Frontal cortex (tissue), 3 donors: ENCODE measurements at regions not wholly inside any gene's neighbourhood (a gene's known extent, or its start where the extent isn't known, plus 50 kb on each side); places are given as distances from the start of the nearest gene placed in this dataset.

Source experiments
- DNase-seq, 2 donors: peaks; one replicate each; pipeline ENCODE4 v3.0.0; 2012; ENCODE audit warnings: low spot score in 2 of 2
- FAIRE-seq: peaks from 2 replicates; lab custom pipeline; 2012; peaks lifted over from hg19 to GRCh38; lab: Jason Lieb, UNC
- donor health status: control.
- donor health status: control.
- donor health status: control.

DNA sequence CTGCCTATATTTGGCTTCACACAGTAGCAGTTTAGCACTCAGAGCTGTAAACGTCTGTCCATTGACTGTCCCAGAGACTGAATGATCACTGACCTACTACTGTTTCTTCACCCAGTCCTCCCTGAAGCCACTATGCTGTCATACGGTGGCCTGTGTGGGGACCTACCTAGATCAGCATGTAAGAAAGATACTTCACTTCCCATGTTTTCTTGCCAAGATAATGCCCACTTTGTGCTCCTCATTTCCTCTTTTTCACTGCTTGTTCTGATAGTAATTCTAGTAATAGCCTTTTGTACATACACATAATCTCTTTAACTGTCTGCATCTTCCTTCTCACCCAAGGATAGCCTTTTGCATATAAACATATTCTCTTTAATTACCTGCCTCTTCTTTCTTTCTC is 109.9 kb upstream of the TIAM2 start:
- FAIRE-seq (no peak), DNase-seq (no peak)

DNA sequence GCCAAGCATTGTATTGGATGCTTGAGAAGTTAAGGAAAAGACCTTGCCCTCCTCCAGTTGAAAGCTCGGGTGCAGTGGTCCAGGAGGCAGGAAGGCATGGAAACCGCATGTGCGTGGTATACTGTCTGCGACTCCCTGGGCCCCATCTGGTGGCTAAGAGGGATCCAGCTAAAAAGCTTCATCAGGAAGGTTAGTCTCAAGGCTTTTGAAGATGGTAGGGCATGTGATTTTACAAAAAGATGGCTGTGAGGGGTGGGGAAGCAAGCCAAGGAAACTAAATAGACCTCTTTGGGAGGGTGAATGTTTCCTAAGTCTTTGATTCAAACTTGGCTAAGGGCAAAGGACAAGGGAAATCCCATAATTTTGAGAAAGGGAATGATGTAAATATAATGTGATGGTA is 109.1 kb upstream of the TIAM2 start:
- FAIRE-seq (no peak), DNase-seq (no peak)

DNA sequence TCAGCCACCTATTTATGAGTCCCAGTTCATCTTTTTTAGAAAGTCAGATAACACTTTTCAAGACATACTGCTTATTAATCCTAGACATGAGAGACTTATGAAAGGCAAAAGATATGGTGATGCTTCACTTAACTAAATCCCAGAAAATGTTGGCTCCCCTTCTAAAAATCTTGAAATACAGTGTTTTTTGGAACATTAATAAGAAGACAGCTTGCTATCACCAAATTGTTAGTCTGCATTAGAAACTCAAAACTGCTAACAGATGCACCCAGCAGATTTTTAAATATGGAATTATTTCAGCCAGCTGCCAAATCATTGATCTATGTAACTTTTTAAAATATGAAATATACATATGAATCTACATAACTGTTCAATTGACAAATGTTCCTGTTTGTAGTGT is 108.6 kb upstream of the TIAM2 start:
- DNase-seq (no peak), FAIRE-seq (no peak)

- no peak for FAIRE-seq
Measured at GRCh38 chr6:154887051-154887450, 108.1 kb upstream of the TIAM2 start.

GRCh38 chr6:154888421-154889295 is 106.5 kb upstream of the TIAM2 start:
- FAIRE-seq (no peak), DNase-seq (no peak)

More at GRCh38 chr6:154887051-154887450, 108.1 kb upstream of the TIAM2 start:
- no peak for DNase-seq

DNA sequence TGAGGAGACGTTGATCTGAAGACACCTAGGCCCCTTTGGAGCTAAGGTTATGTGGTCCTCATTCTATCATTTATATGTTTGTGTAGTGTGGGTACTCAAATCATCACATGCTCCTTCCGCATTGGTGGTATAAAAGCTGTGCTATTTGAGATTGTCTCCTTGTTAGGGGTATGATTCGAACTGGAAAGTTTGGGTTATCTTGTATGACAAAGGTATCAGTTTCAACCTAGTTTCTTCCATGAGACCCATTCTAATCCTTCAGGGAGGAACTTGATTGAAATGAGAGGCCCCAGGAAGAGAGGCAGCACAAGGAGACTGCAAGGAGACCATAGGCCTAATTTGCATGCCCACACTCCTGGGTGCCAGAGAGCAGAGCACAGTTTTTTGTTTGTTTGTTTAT is 104.2 kb upstream of the TIAM2 start:
- FAIRE-seq = no peak
- DNase-seq = no peak

GRCh38 chr6:154891901-154892300 is 103.2 kb upstream of the TIAM2 start:
- no peak for FAIRE-seq
- DNase-seq = no peak

DNA sequence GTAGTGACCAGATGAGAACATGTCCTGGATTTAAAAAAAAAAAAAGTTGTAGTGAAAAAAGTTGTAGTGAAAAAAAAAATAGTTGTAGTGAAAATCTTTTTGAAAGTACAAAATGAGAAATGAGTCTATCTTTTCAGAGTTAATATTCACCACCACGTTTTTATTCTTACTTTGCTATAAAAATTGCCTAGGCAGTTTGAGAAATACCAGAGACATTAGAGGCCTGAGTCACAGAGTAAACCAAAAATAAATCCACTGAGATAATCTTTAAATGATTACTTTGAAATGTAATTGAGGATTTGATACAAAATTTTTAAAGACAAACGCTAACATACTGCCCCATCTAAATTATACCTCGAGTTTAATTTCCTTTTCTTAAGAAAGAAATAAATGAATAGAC is 101.2 kb upstream of the TIAM2 start:
- FAIRE-seq = no peak

DNA sequence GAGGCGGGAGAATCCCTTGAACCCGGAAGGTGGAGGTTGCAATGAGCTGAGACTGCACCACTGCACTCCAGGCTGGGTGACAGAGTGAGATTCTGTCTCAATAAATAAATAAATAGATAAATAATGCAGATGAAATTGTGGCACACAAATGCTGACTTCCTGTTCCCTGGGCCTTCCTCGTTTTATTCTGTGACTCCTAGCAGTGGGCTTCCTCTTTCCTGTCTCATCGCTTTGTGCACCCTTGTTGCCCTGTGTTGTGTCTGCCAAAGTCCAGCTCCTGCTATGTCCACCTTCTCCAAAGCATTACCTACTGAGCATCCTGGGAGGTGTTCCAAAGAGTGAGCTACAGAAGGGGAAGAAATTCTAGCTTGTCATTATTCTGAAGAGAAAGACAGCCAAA is 100.2 kb upstream of the TIAM2 start:
- FAIRE-seq (no peak), DNase-seq (no peak)

More for the DNA sequence above, 101.2 kb upstream of the TIAM2 start:
- DNase-seq = no peak

GRCh38 chr6:154895841-154896240 is 99.3 kb upstream of the TIAM2 start:
- DNase-seq = no peak
- no peak for FAIRE-seq

DNA sequence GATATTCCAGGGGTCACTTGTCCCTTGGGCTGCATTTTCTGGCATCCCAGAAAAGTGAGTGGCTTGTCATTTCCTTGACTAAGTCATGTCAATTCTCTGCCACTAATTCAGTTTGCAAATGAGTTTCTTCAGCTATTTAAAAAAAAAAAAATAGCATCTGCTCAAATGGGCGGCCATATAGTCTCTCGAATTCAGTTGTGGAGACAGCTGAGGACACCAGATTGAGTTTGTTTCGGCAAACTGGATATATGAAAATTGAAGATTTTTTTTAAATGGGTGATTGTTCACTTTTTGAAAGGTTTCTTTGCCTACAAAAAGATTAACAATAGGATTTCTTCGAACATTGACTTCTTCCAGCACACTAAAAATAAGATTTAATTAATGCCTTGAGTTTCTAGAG is 96.3 kb upstream of the TIAM2 start:
- DNase-seq (no peak), FAIRE-seq (no peak)

GRCh38 chr6:154899824-154900463 is 95.2 kb upstream of the TIAM2 start:
- no peak for FAIRE-seq
- DNase-seq = no peak

- no peak for DNase-seq
- no peak for FAIRE-seq
Measured at GRCh38 chr6:154901876-154902552, 93.1 kb upstream of the TIAM2 start.

GRCh38 chr6:154907291-154907690 is 87.8 kb upstream of the TIAM2 start:
- no peak for DNase-seq
- no peak for FAIRE-seq

DNA sequence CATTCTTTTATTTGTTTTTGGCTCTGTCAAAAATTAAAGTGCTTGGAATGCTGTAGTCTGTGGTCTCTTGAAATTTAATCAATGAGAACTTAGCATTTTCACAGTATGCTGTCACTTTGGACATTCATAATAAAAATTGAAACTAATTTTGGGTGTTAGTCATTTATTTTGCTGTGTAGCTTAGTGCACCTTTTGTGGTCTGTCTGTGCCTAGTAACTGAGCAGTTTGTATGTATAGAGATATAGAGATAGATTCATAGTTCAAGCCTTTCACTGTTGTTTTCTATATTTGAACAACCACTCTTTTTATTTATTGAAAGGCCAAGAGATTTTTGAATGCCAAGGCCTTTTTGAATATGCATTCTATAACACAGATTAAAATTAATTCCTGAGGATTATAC is 86.4 kb upstream of the TIAM2 start:
- DNase-seq (no peak), FAIRE-seq (no peak)

DNA sequence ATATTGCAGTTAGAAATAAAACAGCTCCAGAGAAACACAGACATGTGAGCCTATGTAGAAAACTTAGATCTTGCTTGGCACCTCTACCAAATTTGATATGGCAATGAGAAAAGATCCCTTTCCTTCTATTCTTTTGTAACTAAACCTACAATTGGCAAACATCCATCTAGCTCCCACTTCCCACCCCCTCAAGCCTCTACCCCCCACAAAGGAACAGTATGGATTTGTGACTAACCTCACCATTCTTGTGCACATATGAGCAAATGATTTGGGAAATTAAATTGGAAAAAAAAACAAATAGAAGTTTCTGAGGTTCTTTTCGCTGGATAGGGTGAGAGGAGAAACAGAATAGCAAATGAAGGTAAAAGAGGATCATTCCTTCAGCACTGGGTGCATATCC is 85.8 kb upstream of the TIAM2 start:
- FAIRE-seq (no peak), DNase-seq (no peak)

GRCh38 chr6:154909821-154910220 is 85.3 kb upstream of the TIAM2 start:
- no peak for FAIRE-seq
- DNase-seq = no peak

DNA sequence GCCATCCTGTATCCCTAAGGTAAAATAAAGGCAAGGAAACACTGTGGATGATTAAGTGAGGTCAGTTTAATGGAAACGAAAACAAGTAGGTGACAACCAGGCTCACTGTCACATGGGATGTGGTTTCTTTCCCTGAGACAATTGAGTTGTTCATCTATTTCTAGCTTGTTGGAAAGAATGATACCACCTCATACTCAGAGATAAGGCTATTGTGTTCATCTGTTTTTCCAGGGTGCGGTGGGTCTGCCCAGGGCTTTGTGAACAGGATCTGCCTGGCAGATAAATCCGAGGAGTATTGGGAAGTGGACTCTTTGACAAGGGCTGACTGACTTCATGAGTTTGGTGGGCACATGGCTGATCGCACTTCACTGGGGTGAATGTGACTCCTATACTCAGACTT is 80.8 kb upstream of the TIAM2 start:
- FAIRE-seq (no peak), DNase-seq (no peak)

GRCh38 chr6:154916857-154917256 is 78.3 kb upstream of the TIAM2 start:
- no peak for FAIRE-seq

GRCh38 chr6:154917941-154918340 is 77.2 kb upstream of the TIAM2 start:
- DNase-seq (no peak), FAIRE-seq (no peak)

More at GRCh38 chr6:154916857-154917256, 78.3 kb upstream of the TIAM2 start:
- DNase-seq = no peak

- DNase-seq (no peak), FAIRE-seq (no peak)
Measured at GRCh38 chr6:154919806-154920205, 75.3 kb upstream of the TIAM2 start.
